Right lobe of liver (tissue), 4 donors: ENCODE measurements at regions not wholly inside any gene's neighbourhood (a gene's known extent, or its start where the extent isn't known, plus 50 kb on each side); places are given as distances from the start of the nearest gene placed in this dataset.

Source experiments
- CTCF ChIP-seq, 4 donors: fragments of 200-600 bp in 3 of 4; fragments of 450-650 bp in 1 of 4; IDR thresholded peaks; one replicate each; pipeline versions ENCODE4 v1.5.1 to v1.8.0; 2016 to 2022; ENCODE audit warnings: antibody characterized with exemption in 4 of 4, mild to moderate bottlenecking in 2 of 4
- POLR2A ChIP-seq: fragments of 450-650 bp; IDR thresholded peaks from one replicate; pipeline ENCODE4 v1.6.1; 2017; ENCODE audit warnings: antibody characterized with exemption, mild to moderate bottlenecking
- donor health status: DM: no; HTN: no; CAD: no.
- donor health status: DM: no; HTN: no; CAD: no.
- donor health status: DM: no; HTN: yes; CAD: no.

- no peak for TF ChIP-seq CTCF (IDR thresholded peaks at IDR 0.05)
- no peak for TF ChIP-seq POLR2A
Measured at GRCh38 chr7:120060281-120060680, 212.7 kb upstream of the KCND2 start.
